HG03439 (cell line): ENCODE measurements at regions not wholly inside any gene's neighbourhood (a gene's known extent, or its start where the extent isn't known, plus 50 kb on each side); places are given as distances from the start of the nearest gene placed in this dataset.
"Not testable (repeated sequence)": the region's sequence is repeated elsewhere in the genome, so short reads cannot be mapped to it uniquely, and the experiment has no call there.

Source experiments
- ATAC-seq: cut with Tn5 transposase; IDR thresholded peaks from one replicate; pipeline ENCODE4 v1.9.1; 2021; ENCODE audit warnings: mild to moderate bottlenecking, moderate library complexity; ENCODE audit not compliant: unreplicated experiment

DNA sequence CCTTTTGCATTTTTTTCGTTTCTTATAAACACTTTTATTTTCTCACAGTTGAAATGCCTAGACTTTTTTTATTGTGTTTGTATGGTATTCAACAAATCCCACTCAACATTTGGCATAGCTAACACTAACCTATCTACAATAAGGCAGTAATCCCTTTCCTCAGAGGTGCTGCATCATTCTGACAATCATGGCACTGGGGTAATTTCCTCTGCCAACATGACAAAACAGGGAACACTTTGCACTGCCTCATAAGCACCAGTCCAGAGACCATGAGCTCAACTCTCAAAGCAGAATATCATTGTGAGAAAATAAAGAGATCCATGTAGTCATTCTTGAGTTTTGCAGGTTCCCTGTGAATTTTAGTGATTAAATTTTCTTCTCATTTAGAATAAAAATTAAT is 183.8 kb upstream of the INTU start:
- ATAC-seq = no peak

GRCh38 chr4:127449449-127449848 is 183.3 kb upstream of the INTU start:
- ATAC-seq = no peak

DNA sequence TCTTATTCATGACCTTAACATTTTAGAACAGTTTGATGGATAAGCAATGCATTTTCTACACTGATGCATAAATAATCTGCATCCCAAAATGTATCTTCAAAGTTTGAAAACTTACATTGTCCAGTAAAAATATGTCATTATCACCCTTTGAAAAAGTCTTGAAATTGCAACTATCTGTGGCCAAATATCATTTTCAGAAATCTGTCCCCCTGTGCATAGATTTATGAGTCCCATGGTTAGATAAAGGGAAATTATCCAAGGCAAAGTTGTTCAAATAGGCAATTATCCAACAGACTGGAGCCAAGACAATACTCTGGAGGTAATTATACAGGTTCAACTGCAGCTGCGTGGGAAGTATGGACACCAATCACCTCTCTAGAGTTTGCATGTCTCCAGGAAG is 182.5 kb upstream of the INTU start:
- no peak for ATAC-seq

GRCh38 chr4:127463883-127464282 is 168.9 kb upstream of the INTU start:
- ATAC-seq = no peak

DNA sequence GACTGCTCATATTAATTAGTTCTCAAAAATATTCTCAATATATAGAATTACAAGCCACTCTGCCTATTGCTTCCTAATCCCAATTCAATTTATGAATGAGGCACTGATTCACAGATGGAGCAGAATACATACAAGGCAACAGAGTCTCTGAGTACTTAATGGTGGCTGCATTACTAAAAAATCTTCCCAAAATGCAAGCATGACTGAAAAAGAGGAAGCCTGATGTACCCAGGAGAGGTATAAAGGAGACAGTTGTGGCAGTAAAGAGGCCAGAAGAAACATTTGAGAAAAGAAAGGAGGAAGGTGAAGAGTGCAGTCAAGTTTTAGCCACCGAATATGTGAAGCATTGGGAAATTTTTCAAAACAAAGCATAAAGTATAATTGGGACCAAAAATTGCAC is 163.2 kb upstream of the INTU start:
- no peak for ATAC-seq

- ATAC-seq = no peak
These were observed 162.6 kb upstream of the INTU start for GRCh38 chr4:127469959-127470809.

DNA sequence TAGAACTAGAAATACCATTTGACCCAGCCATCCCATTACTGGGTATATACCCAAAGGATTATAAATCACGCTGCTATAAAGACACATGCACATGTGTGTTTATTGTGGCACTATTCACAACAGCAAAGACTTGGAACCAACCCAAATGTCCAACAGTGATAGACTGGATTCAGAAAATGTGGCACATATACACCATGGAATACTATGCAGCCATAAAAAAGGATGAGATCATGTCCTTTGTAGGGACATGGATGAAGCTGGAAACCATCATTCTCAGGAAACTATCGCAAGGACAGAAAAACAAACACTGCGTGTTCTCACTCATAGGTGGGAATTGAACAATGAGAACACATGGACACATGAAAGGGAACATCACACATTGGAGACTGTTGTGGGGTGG is 154.5 kb upstream of the INTU start:
- not testable (repeated sequence) for ATAC-seq

DNA sequence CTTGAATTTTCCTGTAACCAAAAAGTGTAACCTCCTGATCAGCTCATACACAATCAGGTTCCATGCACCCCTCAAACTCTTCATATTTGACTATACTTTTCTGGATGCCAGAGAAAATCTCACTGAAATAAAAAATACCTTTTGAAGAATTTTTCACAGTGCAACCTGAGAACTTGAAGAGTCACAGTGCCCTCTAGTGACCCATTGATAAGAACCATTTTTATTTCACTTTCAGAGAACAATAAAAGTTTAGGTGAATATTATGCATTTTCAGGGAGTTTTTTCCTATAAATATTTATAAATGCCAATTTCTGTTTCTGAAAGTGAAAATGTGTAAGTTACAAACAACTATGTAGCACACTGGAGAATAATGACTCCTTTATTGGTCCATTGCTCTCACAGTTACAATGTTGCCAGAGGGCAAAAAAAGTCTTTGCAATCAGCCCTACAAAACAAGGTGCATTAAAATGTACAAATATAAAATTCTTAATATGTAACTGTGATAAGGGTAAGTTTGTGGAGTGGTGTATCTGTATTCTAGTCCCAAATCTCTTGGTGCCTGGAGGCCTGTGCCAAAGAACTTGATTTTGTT is 153.6 kb upstream of the INTU start:
- no peak for ATAC-seq

DNA sequence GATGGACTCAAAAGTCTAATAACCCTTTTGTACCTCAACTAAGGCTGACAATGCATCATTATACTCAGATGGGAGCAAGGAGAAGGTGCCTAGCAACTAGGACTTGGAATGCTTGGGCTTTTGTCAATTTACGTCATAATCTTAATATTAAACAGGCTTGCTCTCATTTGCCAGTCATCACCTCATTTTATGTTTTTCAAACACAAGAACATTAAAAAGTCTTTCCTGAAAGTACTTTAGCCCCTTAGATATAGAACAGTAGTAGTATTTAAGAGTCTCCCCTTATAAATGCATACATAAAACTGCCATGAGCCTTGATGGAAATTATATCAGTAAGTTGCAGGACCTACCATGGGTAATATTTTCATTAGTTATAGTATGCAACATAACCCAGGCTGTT is 150.7 kb upstream of the INTU start:
- no peak for ATAC-seq

- ATAC-seq = no peak
These were observed 148.6 kb upstream of the INTU start for GRCh38 chr4:127484117-127484516.

DNA sequence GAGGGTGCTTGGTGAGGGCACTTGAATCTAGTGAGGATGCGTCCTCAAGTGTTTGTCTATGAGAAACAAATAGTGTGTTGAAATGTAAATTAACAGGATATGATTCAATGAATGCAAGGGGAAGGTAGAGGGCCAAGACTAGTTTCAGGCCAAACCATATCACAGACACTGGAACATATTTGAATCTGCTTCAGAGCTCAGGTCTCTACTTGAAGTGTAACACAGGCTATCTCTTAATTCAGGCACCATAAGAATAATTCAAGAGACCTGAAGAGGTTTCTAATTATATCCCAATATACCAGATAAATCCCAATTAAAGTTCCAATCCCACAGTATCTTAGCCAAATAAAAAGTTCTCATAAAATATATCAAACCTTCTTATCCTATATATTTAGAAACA is 146.5 kb upstream of the INTU start:
- ATAC-seq = no peak

DNA sequence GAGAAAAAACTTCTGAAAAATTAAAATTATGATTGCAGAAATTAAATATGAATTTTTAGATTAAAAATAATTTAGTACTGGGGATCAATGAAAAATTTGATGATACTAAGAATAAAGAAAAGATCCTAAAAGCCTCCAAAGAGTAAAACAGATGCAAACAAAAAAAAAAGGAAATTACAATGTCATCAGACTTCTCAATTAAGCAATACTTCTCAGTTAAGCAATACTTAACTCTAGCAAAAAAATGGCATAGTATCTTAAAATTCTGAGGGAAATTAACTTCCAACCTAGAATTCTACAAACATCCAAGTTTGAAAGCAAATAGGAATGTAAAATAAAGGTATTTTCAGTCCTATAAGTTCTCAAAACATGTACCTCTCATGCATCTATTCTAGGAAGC is 141.2 kb upstream of the INTU start:
- no peak for ATAC-seq

DNA sequence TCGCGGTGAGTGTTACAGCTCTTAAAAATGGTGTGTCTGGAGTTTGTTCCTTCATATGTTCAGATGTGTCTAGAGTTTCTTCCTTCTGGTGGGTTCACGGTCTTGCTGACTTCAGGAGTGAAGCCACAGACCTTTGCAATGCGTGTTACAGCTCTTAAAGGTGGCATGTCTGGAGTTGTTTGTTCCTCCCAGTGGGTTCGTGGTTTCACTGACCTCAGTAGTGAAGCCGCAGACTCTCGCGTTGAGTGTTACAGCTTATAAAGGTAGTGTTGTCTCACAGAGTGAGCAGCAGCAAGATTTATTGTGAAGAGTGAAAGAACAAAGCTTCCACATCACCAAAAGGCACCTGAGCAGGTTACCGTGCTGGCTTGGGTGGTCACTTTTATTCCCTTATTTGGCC is 135.9 kb upstream of the INTU start:
- ATAC-seq = not testable (repeated sequence)

DNA sequence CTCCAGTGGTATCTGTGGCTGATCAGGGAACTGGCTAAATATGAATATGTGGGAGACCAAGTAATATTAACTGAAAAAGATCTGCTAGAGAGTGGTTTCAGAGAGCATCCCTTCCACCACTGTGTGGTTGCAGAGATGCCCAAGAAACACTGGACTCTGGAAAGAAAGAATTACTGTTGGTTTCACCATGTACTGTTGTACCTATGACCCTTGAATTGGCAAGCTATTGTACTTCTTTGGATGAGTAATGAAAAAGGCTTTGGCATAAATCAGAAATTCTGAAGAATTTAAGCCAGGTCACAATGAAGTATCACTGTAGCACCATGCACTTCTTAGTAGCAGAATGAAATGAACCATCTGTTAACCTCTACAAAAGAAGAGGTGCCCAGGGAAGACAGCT is 134.4 kb upstream of the INTU start:
- ATAC-seq = no peak

- ATAC-seq = no peak
These were observed 132.5 kb upstream of the INTU start for GRCh38 chr4:127500242-127500641.

DNA sequence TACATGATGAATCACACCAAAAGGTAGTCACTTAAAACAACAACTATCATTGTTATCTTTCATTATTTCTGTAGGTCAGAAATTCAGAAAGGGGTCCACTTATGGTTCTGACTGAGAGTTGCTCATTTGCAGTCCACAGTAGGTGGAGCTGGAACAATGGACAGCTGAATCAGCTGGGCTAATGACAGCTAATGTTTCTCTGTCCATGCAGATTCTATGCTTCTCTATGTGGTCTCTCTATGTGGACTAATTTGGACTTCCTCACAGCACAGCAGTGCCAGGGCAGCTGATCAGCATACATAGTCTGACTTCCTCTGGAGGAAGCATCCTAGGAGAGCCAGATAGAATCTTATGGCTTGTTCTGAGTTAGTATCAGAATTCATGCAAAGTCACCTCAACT is 131.7 kb upstream of the INTU start:
- no peak for ATAC-seq

- ATAC-seq = no peak
These were observed 129.6 kb upstream of the INTU start for GRCh38 chr4:127503111-127503510.

GRCh38 chr4:127505203-127505602 is 127.6 kb upstream of the INTU start:
- no peak for ATAC-seq

GRCh38 chr4:127506283-127506682 is 126.5 kb upstream of the INTU start:
- ATAC-seq = no peak

- no peak for ATAC-seq
These were observed 123.6 kb upstream of the INTU start for GRCh38 chr4:127509155-127509554.

- ATAC-seq = not testable (repeated sequence)
These were observed 120.1 kb upstream of the INTU start for GRCh38 chr4:127512672-127513071.

GRCh38 chr4:127515259-127515658 is 117.5 kb upstream of the INTU start:
- not testable (repeated sequence) for ATAC-seq

DNA sequence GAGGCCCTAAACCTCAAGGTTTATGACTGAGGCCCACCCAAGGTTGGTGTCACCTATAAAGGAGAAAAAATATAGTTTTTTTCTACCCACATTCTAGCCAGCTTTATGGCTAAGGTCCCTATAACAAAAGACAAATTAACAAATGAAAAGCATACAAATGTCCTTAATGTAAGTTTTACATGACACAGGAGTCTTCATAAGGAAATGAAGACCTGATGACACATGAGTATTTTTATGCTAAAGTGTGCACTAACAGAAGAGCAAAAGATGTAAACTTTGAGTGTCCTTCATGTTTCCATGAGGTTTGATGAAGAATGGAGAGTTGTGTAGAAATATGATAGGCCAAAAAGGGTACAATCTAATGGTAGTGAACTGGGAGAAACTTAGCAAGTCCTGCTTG is 114.7 kb upstream of the INTU start:
- no peak for ATAC-seq
